Suprapubic skin (tissue), 4 donors: ENCODE measurements at regions not wholly inside any gene's neighbourhood (a gene's known extent, or its start where the extent isn't known, plus 50 kb on each side); places are given as distances from the start of the nearest gene placed in this dataset.

Source experiments
- CTCF ChIP-seq, 2 donors: fragments of 200-600 bp in 1 of 2; fragments of 450-650 bp in 1 of 2; sonication (generic) in 1 of 2; IDR thresholded peaks; one replicate each; pipeline ENCODE4 v1.5.1; 2016 to 2019; ENCODE audit warnings: antibody characterized with exemption in 2 of 2, mild to moderate bottlenecking in 1 of 2, moderate library complexity in 1 of 2
- EP300 ChIP-seq: sonication (generic); formaldehyde crosslinking; IDR thresholded peaks from one replicate; pipeline ENCODE4 v1.6.1; 2017; ENCODE audit warnings: antibody characterized with exemption
- POLR2A ChIP-seq, 2 donors: fragments of 450-650 bp; IDR thresholded peaks; one replicate each; pipeline ENCODE4 v1.6.1; 2017; ENCODE audit warnings: antibody characterized with exemption in 2 of 2, mild to moderate bottlenecking in 2 of 2, moderate library complexity in 2 of 2
- POLR2AphosphoS5 ChIP-seq, 3 donors: sonication (generic); formaldehyde crosslinking; IDR thresholded peaks; one replicate each; pipeline ENCODE4 v1.6.1; 2017; ENCODE audit warnings: antibody characterized with exemption in 3 of 3

- TF ChIP-seq EP300 (no peak), POLR2AphosphoS5 (IDR thresholded peaks at IDR 0.05) (no peak), CTCF (IDR thresholded peaks at IDR 0.05) (no peak), POLR2A (IDR thresholded peaks at IDR 0.05) (no peak)
Observed at GRCh38 chr17:63173450-63173849, 207.4 kb downstream of the TANC2 start.
